H9 (cell line): ENCODE measurements at regions not wholly inside any gene's neighbourhood (a gene's known extent, or its start where the extent isn't known, plus 50 kb on each side); places are given as distances from the start of the nearest gene placed in this dataset.

ENCODE experiments used
- DNase-seq: peaks from one replicate; pipeline ENCODE4 v3.0.0-alpha.2; 2017
- H2AFZ ChIP-seq: one replicate; pipeline ENCODE4 v1.6.1; 2013; ENCODE audit warnings: mild to moderate bottlenecking, low read length, control low read depth, moderate library complexity
- H2AK5ac ChIP-seq: 2 replicates; pipeline ENCODE4 v1.6.1; 2013; ENCODE audit warnings: low read length, control low read depth, mixed read lengths; ENCODE audit not compliant: insufficient read length
- H2BK120ac ChIP-seq: one replicate; pipeline ENCODE4 v1.6.1; 2013; ENCODE audit warnings: low read depth, mild to moderate bottlenecking, low read length, control low read depth, inconsistent platforms; ENCODE audit not compliant: poor library complexity, severe bottlenecking
- H2BK12ac ChIP-seq: 2 replicates; pipeline ENCODE4 v1.6.1; 2013; ENCODE audit warnings: low read length, control low read depth, mixed read lengths, low read depth; ENCODE audit not compliant: insufficient read length
- H2BK15ac ChIP-seq: 2 replicates; pipeline ENCODE4 v1.6.1; 2013; ENCODE audit warnings: low read depth, low read length, control low read depth
- H2BK20ac ChIP-seq: one replicate; pipeline ENCODE4 v1.6.1; 2013; ENCODE audit warnings: low read depth, mild to moderate bottlenecking, low read length, control low read depth, inconsistent platforms; ENCODE audit not compliant: poor library complexity, severe bottlenecking
- H2BK5ac ChIP-seq: 2 replicates; pipeline ENCODE4 v1.6.1; 2013; ENCODE audit warnings: low read length, control low read depth, mixed read lengths; ENCODE audit not compliant: insufficient read length
- H3K14ac ChIP-seq: 2 replicates; pipeline ENCODE4 v1.6.1; 2013; ENCODE audit warnings: low read length, control low read depth; ENCODE audit not compliant: insufficient read depth
- H3K18ac ChIP-seq: 2 replicates; pipeline ENCODE4 v1.6.1; 2013; ENCODE audit warnings: low read depth, mild to moderate bottlenecking, mixed read lengths, low read length, control low read depth; ENCODE audit not compliant: insufficient read length
- H3K23ac ChIP-seq: 2 replicates; pipeline ENCODE4 v1.6.1; 2013; ENCODE audit warnings: low read length, control low read depth, mixed read lengths, low read depth; ENCODE audit not compliant: insufficient read length
- H3K23me2 ChIP-seq: 2 replicates; pipeline ENCODE4 v1.6.1; 2013; ENCODE audit warnings: low read depth, mild to moderate bottlenecking, mixed read lengths, low read length, control low read depth; ENCODE audit not compliant: insufficient read length, poor library complexity, severe bottlenecking
- H3K27ac ChIP-seq: 2 replicates; pipeline ENCODE4 v1.5.1; 2013; ENCODE audit warnings: low read length, control low read depth, mixed read lengths, low read depth; ENCODE audit not compliant: insufficient read length
- H3K27me3 ChIP-seq: 2 replicates; pipeline ENCODE4 v1.6.1; 2013; ENCODE audit warnings: low read length, control low read depth, inconsistent platforms; ENCODE audit not compliant: insufficient read depth
- H3K4ac ChIP-seq: 2 replicates; pipeline ENCODE4 v1.6.1; 2013; ENCODE audit warnings: low read depth, mild to moderate bottlenecking, control low read depth, inconsistent platforms, low read length, moderate library complexity
- H3K4me1 ChIP-seq: 2 replicates; pipeline ENCODE4 v1.6.1; 2013; ENCODE audit warnings: low read length, control low read depth, inconsistent platforms; ENCODE audit not compliant: insufficient read depth
- H3K4me2 ChIP-seq: 2 replicates; pipeline ENCODE4 v1.6.1; 2013; ENCODE audit warnings: low read length, control low read depth, mixed read lengths; ENCODE audit not compliant: insufficient read length, insufficient read depth
- H3K56ac ChIP-seq: 2 replicates; pipeline ENCODE4 v1.6.1; 2013; ENCODE audit warnings: low read depth, mild to moderate bottlenecking, mixed read lengths, low read length, control low read depth; ENCODE audit not compliant: insufficient read length
- H3K79me1 ChIP-seq: 2 replicates; pipeline ENCODE4 v1.6.1; 2013; ENCODE audit warnings: low read depth, mild to moderate bottlenecking, moderate library complexity, low read length, control low read depth, inconsistent platforms; ENCODE audit not compliant: insufficient read depth, poor library complexity, severe bottlenecking
- H3K79me2 ChIP-seq: 2 replicates; pipeline ENCODE4 v1.6.1; 2013; ENCODE audit warnings: low read length, control low read depth, inconsistent platforms; ENCODE audit not compliant: insufficient read depth
- H3K9ac ChIP-seq: 2 replicates; pipeline ENCODE4 v1.6.1; 2013; ENCODE audit warnings: low read length, control low read depth, mixed read lengths; ENCODE audit not compliant: insufficient read length; ENCODE audit errors: extremely low read depth
- H3K9me3 ChIP-seq: one replicate; pipeline ENCODE4 v1.6.1; 2013; ENCODE audit warnings: low read depth, low read length, inconsistent platforms; ENCODE audit not compliant: control insufficient read depth
- H3T11ph ChIP-seq: one replicate; pipeline ENCODE4 v1.6.1; 2013; ENCODE audit warnings: mild to moderate bottlenecking, low read length, control low read depth, inconsistent platforms
- H4K20me1 ChIP-seq: one replicate; pipeline ENCODE4 v1.6.1; 2013; ENCODE audit not compliant: control insufficient read depth, insufficient read length, insufficient read depth
- H4K5ac ChIP-seq: 2 replicates; pipeline ENCODE4 v1.6.1; 2013; ENCODE audit warnings: low read depth, mild to moderate bottlenecking, mixed read lengths, low read length, control low read depth; ENCODE audit not compliant: insufficient read length
- H4K8ac ChIP-seq: replicated peaks from 2 replicates; pipeline ENCODE4 v1.6.1; 2013; ENCODE audit warnings: low read length, control low read depth, mixed read lengths, low read depth; ENCODE audit not compliant: insufficient read length
- H4K91ac ChIP-seq: 2 replicates; pipeline ENCODE4 v1.6.1; 2013; ENCODE audit warnings: low read depth, mild to moderate bottlenecking, moderate library complexity, mixed read lengths, low read length, control low read depth; ENCODE audit not compliant: insufficient read length
- H3K27ac Mint-ChIP-seq, 3 experiments: 2 replicates in 2 of 3; 3 replicates in 1 of 3; pipeline ENCODE4 v1.8.0; 2020 to 2021; ENCODE audit warnings: mixed read lengths in 3 of 3, mild to moderate bottlenecking in 1 of 3, moderate library complexity in 1 of 3
- H3K27me3 Mint-ChIP-seq: 2 replicates; pipeline ENCODE4 v1.8.0; 2021; ENCODE audit warnings: low read depth, mild to moderate bottlenecking, moderate library complexity, mixed read lengths
- H3K36me3 Mint-ChIP-seq, 3 experiments: 2 replicates in 2 of 3; 3 replicates in 1 of 3; pipeline ENCODE4 v1.8.0; 2020 to 2021; ENCODE audit warnings: low read depth in 3 of 3, mixed read lengths in 3 of 3; ENCODE audit not compliant: insufficient read depth in 1 of 3
- H3K4me1 Mint-ChIP-seq, 2 experiments: 2 replicates each; pipeline ENCODE4 v1.8.0; 2020; ENCODE audit warnings: mixed read lengths in 2 of 2
- H3K4me3 Mint-ChIP-seq, 2 experiments: 2 replicates in 1 of 2; 3 replicates in 1 of 2; pipeline ENCODE4 v1.8.0; 2020 to 2021; ENCODE audit warnings: mild to moderate bottlenecking in 2 of 2, mixed read lengths in 2 of 2, moderate library complexity in 1 of 2
- H3K9me3 Mint-ChIP-seq, 2 experiments: 2 replicates in 1 of 2; 3 replicates in 1 of 2; pipeline ENCODE4 v1.8.0; 2020; ENCODE audit warnings: mild to moderate bottlenecking in 2 of 2, mixed read lengths in 2 of 2, moderate library complexity in 1 of 2
- WGBS: extraction: QIAGEN DNeasy Blood & Tissue Kit; methylation state at CpG from one replicate; pipeline ENCODE4 v1.1.7; 2013; ENCODE audit warnings: missing lambda C conversion rate, low lambda C conversion rate, mixed read lengths; ENCODE audit not compliant: insufficient read length; ENCODE audit errors: extremely low coverage; 5-methylcytosine and 5-hydroxymethylcytosine counted together
- TF ChIP-seq, protein P1 (sequence below): fragments of 200-600 bp; sonication (generic); conservative IDR thresholded peaks from 3 replicates; pipeline ENCODE4 v1.8.0; 2021; ENCODE audit warnings: antibody characterized with exemption, mild to moderate bottlenecking

- Histone ChIP-seq H3K23ac (no peak overlapping the region), H2BK5ac (no peak overlapping the region), H3K4me1 (no peaks in the 10 kb centered on the region), H3K9ac (no peak overlapping the region), H3K23me2 (no peaks in the 10 kb centered on the region), H3K27ac (no peak overlapping the region), H4K91ac (no peak overlapping the region), H4K8ac (no peak overlapping the region), H2BK20ac (no peak overlapping the region), H3K18ac (no peak overlapping the region), H3K9me3 (no peaks in the 10 kb centered on the region), H2BK15ac (no peak overlapping the region), H3K4me2 (no peak overlapping the region), H3K4ac (no peak overlapping the region), H4K5ac (no peak overlapping the region), H3K27me3 (no peaks in the 10 kb centered on the region), H2BK120ac (no peak overlapping the region), H3K79me1 (no peaks in the 10 kb centered on the region), H3K56ac (no peak overlapping the region), H3T11ph (no peak overlapping the region), H2AFZ (no peak overlapping the region), H4K20me1 (no peaks in the 10 kb centered on the region), H2BK12ac (no peak overlapping the region), H3K14ac (no peak overlapping the region), H3K79me2 (no peaks in the 10 kb centered on the region), H2AK5ac (no peak overlapping the region)
- Mint-ChIP-seq H3K36me3 (no peaks in the 10 kb centered on the region), H3K27me3 (peaks cover 7% of the 10 kb centered on the region), H3K4me3 (no peak overlapping the region), H3K4me1 (no peaks in the 10 kb centered on the region), H3K27ac (no peak overlapping the region), H3K9me3 (peaks cover 3% of the 10 kb centered on the region in 2 experiments; a peak in 3 of 5 replicates)
- TF ChIP-seq, protein P1, sequence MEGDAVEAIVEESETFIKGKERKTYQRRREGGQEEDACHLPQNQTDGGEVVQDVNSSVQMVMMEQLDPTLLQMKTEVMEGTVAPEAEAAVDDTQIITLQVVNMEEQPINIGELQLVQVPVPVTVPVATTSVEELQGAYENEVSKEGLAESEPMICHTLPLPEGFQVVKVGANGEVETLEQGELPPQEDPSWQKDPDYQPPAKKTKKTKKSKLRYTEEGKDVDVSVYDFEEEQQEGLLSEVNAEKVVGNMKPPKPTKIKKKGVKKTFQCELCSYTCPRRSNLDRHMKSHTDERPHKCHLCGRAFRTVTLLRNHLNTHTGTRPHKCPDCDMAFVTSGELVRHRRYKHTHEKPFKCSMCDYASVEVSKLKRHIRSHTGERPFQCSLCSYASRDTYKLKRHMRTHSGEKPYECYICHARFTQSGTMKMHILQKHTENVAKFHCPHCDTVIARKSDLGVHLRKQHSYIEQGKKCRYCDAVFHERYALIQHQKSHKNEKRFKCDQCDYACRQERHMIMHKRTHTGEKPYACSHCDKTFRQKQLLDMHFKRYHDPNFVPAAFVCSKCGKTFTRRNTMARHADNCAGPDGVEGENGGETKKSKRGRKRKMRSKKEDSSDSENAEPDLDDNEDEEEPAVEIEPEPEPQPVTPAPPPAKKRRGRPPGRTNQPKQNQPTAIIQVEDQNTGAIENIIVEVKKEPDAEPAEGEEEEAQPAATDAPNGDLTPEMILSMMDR: no peak
- no CpG with 5 or more reads among the region's 2 CpGs for WGBS
- DNase-seq: no peak
These were observed 106.7 kb downstream of the FOXL1 start for GRCh38 chr16:86685076-86685475.
